ENCODE measurements at regions not wholly inside any gene's neighbourhood (a gene's known extent, or its start where the extent isn't known, plus 50 kb on each side); places are given as distances from the start of the nearest gene placed in this dataset.

DNA sequence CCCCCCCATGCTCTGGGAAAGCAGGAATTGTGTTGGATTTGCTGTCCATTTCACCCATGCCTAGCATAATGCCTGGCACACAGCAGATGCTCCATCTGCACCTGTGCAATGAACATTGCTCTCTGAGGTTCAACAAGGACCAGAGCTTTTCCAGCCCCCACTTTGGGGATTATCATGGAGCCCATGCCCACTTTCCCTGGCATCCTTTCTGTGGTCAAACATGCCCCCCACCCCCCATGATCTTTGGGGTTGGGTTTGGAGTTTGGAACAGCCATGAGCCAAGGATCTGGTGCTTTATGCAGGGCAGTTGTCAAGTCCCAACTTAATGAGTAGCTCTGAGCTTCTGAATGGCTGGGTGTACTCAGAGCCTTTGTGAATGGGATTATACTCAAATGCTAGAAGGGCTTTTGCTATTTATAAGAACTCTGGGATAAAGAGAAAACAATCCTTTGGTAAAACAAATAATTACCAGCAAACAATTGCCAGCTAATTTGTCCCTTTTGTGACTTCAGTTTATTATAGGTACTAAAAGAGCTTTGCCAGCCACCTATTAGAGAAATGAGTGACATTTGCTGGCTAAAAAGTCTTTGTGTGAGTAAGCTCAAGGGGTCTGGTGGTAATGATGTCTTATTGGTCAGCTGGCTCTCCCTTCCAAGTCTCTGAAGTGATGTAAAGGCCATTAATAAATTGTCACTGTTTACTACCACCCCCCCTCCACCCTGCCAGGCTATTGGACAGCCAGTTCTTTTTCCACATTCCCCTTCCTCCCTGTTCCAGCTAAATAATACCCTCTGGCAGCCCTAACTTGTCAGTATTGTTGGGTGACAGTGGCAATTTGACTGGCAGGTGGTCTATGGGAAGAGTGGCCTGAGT, 182.3 kb downstream of the MACROH2A1 start:
- BruUV-seq (replicated peaks) = no TSS peak
- ChIA-PET SMC1A (ENCODE audit: uncharacterized antibody, unreplicated experiment) (no interaction called here), CTCF (interaction anchor here (2.3 kb wide), 1 partner anchor 12 kb away, joined by 8 read pairs; no protein-coding TSS in a partner anchor), POLR2A (no interaction called here), RAD21 (ENCODE audit: unreplicated experiment) (interaction anchor here (0.6 kb wide), 1 partner anchor 551 kb away, joined by 3 read pairs; no protein-coding TSS in a partner anchor)
- ATAC-seq (no peak), DNase-seq (ENCODE audit: low read depth, low spot score) (no peak), FAIRE-seq (no peak)
- in situ Hi-C loops (cut with MboI) = no loop called here
- no peak overlapping the region for H3K4me3 ChIP-seq
- H3K4me2 ChIP-seq (ENCODE audit: control insufficient read depth, insufficient read depth) = no peak overlapping the region
- TF ChIP-seq SUPT20H (IDR thresholded peaks at IDR 0.05; ENCODE audit: borderline replicate concordance, control insufficient read depth, low read depth, low read length) (no peak), MXI1 (IDR thresholded peaks at IDR 0.05; ENCODE audit: low read depth, low read length) (no peak), GABPA (IDR thresholded peaks at IDR 0.05; ENCODE audit: low read depth) (no peak), RCOR1 (conservative IDR thresholded peaks at IDR 0.05; ENCODE audit: low read depth, low read length) (no peak), CREM (IDR thresholded peaks at IDR 0.05; ENCODE audit: low read depth) (no peak), KDM1A (IDR thresholded peaks at IDR 0.05; ENCODE audit: borderline replicate concordance) (no peak), PAX8 (IDR thresholded peaks at IDR 0.05) (no peak), CEBPB (IDR thresholded peaks at IDR 0.05; ENCODE audit: borderline replicate concordance in 1 of 2, low read depth in 2 of 2, low read length in 2 of 2) (no peak), JUNB (IDR thresholded peaks at IDR 0.05) (no peak), IKZF1 (conservative IDR thresholded peaks at IDR 0.05) (no peak), RAD51 (IDR thresholded peaks at IDR 0.05) (no peak), RFX5 (IDR thresholded peaks at IDR 0.05; ENCODE audit: low read depth, low read length) (no peak), ZNF622 (IDR thresholded peaks at IDR 0.05) (no peak), SPI1 (IDR thresholded peaks at IDR 0.05; ENCODE audit: borderline replicate concordance, insufficient read depth, low read depth, low read length) (no peak)
- TF ChIP-seq, protein P1, sequence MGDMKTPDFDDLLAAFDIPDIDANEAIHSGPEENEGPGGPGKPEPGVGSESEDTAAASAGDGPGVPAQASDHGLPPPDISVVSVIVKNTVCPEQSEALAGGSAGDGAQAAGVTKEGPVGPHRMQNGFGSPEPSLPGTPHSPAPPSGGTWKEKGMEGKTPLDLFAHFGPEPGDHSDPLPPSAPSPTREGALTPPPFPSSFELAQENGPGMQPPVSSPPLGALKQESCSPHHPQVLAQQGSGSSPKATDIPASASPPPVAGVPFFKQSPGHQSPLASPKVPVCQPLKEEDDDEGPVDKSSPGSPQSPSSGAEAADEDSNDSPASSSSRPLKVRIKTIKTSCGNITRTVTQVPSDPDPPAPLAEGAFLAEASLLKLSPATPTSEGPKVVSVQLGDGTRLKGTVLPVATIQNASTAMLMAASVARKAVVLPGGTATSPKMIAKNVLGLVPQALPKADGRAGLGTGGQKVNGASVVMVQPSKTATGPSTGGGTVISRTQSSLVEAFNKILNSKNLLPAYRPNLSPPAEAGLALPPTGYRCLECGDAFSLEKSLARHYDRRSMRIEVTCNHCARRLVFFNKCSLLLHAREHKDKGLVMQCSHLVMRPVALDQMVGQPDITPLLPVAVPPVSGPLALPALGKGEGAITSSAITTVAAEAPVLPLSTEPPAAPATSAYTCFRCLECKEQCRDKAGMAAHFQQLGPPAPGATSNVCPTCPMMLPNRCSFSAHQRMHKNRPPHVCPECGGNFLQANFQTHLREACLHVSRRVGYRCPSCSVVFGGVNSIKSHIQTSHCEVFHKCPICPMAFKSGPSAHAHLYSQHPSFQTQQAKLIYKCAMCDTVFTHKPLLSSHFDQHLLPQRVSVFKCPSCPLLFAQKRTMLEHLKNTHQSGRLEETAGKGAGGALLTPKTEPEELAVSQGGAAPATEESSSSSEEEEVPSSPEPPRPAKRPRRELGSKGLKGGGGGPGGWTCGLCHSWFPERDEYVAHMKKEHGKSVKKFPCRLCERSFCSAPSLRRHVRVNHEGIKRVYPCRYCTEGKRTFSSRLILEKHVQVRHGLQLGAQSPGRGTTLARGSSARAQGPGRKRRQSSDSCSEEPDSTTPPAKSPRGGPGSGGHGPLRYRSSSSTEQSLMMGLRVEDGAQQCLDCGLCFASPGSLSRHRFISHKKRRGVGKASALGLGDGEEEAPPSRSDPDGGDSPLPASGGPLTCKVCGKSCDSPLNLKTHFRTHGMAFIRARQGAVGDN (IDR thresholded peaks at IDR 0.05) = no peak
- TF ChIP-seq, protein P2, sequence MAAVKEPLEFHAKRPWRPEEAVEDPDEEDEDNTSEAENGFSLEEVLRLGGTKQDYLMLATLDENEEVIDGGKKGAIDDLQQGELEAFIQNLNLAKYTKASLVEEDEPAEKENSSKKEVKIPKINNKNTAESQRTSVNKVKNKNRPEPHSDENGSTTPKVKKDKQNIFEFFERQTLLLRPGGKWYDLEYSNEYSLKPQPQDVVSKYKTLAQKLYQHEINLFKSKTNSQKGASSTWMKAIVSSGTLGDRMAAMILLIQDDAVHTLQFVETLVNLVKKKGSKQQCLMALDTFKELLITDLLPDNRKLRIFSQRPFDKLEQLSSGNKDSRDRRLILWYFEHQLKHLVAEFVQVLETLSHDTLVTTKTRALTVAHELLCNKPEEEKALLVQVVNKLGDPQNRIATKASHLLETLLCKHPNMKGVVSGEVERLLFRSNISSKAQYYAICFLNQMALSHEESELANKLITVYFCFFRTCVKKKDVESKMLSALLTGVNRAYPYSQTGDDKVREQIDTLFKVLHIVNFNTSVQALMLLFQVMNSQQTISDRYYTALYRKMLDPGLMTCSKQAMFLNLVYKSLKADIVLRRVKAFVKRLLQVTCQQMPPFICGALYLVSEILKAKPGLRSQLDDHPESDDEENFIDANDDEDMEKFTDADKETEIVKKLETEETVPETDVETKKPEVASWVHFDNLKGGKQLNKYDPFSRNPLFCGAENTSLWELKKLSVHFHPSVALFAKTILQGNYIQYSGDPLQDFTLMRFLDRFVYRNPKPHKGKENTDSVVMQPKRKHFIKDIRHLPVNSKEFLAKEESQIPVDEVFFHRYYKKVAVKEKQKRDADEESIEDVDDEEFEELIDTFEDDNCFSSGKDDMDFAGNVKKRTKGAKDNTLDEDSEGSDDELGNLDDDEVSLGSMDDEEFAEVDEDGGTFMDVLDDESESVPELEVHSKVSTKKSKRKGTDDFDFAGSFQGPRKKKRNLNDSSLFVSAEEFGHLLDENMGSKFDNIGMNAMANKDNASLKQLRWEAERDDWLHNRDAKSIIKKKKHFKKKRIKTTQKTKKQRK (IDR thresholded peaks at IDR 0.05; ENCODE audit: low read depth, low read length) = no peak
- TF ChIP-seq, protein P3, sequence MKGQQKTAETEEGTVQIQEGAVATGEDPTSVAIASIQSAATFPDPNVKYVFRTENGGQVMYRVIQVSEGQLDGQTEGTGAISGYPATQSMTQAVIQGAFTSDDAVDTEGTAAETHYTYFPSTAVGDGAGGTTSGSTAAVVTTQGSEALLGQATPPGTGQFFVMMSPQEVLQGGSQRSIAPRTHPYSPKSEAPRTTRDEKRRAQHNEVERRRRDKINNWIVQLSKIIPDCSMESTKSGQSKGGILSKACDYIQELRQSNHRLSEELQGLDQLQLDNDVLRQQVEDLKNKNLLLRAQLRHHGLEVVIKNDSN (IDR thresholded peaks at IDR 0.05; ENCODE audit: borderline replicate concordance, extremely low read length, insufficient read depth, low read depth, low read length) = no peak
- H2AFZ ChIP-seq (ENCODE audit: control insufficient read depth, low read depth, low read length) = no peak overlapping the region
- peaks cover 0 to 4% of the 10 kb centered on the region in 2 experiments for H3K27me3 ChIP-seq (replicated peaks in 1 of 2; ENCODE audit: control insufficient read depth in 2 of 2, insufficient read depth in 2 of 2, low read length in 1 of 2)
- no peak overlapping the region for H3K27ac ChIP-seq (ENCODE audit: control insufficient read depth, insufficient read depth)
- H3K79me2 ChIP-seq (ENCODE audit: control insufficient read depth, insufficient read depth, low read length) = no peaks in the 10 kb centered on the region
- no peaks in the 10 kb centered on the region for H3K4me1 ChIP-seq (ENCODE audit: control insufficient read depth, insufficient read depth, low read length)
- intact Hi-C loops (cut with micrococcal nuclease; ENCODE audit: unreplicated experiment) = no loop called here
- H3K36me3 ChIP-seq (ENCODE audit: control insufficient read depth in 2 of 2, insufficient read depth in 2 of 2, low read length in 1 of 2) = no peaks in the 10 kb centered on the region
- no peaks in the 10 kb centered on the region for H3K9me3 ChIP-seq (replicated peaks; ENCODE audit: control insufficient read depth, insufficient read depth, low read length)
- no peak overlapping the region for H3K9ac ChIP-seq (ENCODE audit: control insufficient read depth, insufficient read depth, low read length)
- no peaks in the 10 kb centered on the region for H4K20me1 ChIP-seq (ENCODE audit: control insufficient read depth, insufficient read depth)
